Loucy (cell line): ENCODE measurements at regions not wholly inside any gene's neighbourhood (a gene's known extent, or its start where the extent isn't known, plus 50 kb on each side); places are given as distances from the start of the nearest gene placed in this dataset.

Experiments
- EZH2phosphoT487 ChIP-seq: fragments of 200-600 bp; IDR thresholded peaks from 2 replicates; pipeline ENCODE4 v1.6.1; 2018; ENCODE audit warnings: antibody characterized with exemption, mild to moderate bottlenecking, moderate library complexity, borderline replicate concordance
- TF ChIP-seq, protein P1 (sequence below): fragments of 200-600 bp; sonication (generic); conservative IDR thresholded peaks from 2 replicates; pipeline ENCODE4 v1.5.1; 2014; ENCODE audit warnings: mild to moderate bottlenecking, antibody characterized with exemption, low read length

DNA sequence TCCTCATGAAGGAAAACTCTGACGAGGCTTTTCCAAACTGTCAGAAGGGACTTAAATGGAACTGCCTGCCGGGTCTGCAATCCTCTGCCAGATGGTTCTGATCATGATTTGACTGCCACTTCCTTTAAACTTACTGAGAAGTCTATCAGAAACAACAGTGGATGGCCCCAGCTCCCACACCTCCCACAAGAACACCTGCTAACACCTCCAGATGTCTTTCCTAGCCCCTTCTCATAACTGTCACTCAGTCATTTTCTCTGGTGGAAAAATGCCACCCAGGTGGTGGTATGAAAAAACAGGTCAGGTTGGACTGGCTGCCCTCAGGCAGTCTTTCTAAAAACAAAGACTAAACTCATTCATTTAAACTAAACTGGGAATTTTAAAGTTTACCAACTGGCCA lies 66.7 kb upstream of the ABCD3 start:
- TF ChIP-seq, protein P1, sequence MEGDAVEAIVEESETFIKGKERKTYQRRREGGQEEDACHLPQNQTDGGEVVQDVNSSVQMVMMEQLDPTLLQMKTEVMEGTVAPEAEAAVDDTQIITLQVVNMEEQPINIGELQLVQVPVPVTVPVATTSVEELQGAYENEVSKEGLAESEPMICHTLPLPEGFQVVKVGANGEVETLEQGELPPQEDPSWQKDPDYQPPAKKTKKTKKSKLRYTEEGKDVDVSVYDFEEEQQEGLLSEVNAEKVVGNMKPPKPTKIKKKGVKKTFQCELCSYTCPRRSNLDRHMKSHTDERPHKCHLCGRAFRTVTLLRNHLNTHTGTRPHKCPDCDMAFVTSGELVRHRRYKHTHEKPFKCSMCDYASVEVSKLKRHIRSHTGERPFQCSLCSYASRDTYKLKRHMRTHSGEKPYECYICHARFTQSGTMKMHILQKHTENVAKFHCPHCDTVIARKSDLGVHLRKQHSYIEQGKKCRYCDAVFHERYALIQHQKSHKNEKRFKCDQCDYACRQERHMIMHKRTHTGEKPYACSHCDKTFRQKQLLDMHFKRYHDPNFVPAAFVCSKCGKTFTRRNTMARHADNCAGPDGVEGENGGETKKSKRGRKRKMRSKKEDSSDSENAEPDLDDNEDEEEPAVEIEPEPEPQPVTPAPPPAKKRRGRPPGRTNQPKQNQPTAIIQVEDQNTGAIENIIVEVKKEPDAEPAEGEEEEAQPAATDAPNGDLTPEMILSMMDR: no peak
- no peak for TF ChIP-seq EZH2phosphoT487
